COLO668 (cell line): ENCODE measurements at regions not wholly inside any gene's neighbourhood (a gene's known extent, or its start where the extent isn't known, plus 50 kb on each side); places are given as distances from the start of the nearest gene placed in this dataset.

ENCODE experiments used
- DNase-seq: peaks from one replicate; lab custom pipeline; 2025; ENCODE audit not compliant: unreplicated experiment; lab: John Stamatoyannopoulos, UW

DNA sequence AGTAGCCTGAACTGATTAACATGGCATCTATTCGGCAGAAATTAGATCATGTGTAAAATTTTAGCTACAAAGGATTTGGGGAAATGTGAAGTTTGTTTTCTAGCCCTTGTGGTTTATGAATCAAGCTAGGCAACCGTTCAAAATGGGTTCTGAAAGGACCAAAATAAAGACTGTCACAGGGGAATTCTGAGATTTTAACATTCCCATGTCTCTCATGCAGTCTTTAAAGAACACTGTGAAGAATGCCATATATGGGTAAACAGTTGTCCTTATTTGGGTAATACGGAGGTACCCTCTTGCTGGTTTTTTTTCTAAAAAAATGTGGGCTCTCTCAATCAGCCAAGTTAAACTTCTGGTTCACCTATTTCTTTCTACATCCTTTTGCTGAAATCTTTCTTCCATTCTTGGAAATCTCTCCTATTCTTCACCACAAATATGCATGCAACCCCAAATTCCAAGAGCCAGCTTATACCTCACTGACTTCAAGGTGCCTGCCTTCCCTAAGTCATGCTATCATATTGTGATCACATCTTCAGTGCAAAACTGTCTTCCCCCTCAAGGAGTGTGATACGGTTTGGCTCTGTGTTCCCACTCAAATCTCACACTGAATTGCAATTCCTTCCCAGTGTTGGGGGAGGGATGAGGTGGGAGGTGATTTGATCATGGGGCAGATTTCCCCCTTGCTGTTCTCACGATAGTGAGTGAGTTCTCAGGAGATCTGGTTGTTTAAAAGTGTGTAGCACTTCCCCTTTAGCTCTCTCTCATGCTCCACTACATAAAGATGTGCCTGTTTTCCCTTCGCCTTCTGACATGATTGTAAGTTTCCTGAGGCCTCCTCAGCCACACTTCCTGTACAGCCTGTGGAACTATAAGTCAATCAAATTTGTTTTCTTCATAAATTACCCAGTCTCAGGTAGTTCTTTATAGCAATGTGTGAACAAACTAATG is 308.7 kb downstream of the TTLL7 start:
- DNase-seq: no peak

GRCh38 chr1:83682132-83682531 is 316.8 kb downstream of the TTLL7 start:
- no peak for DNase-seq

- no peak for DNase-seq
Measured at GRCh38 chr1:83676106-83676505, 322.8 kb downstream of the TTLL7 start.

DNA sequence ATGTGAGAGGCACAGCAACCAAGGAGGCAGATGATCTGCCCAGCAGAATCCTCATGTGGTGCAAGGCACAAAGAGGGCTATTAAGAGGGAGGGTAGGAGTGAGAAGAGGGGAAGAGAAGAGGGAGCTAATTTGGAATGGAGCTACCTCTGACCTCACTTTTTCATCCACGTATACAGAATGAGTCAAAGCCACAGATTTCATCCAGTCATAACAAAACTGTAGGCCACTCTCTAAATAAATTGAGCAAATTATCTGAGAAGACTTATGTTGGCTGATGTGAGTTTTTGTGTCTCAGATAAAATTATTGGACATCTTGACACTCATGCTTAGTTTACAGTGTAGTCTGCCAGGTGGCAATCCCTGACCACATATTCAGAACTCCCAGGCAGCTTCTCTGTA is 325.6 kb downstream of the TTLL7 start:
- DNase-seq: no peak

- no peak for DNase-seq
Measured at GRCh38 chr1:83671586-83671985, 327.3 kb downstream of the TTLL7 start.

- no peak for DNase-seq
Measured at GRCh38 chr1:83670909-83671565, 327.9 kb downstream of the TTLL7 start.

- DNase-seq: no peak
Measured at GRCh38 chr1:83641796-83642443, 357.0 kb downstream of the TTLL7 start.

- no peak for DNase-seq
Measured at GRCh38 chr1:83641206-83641658, 357.7 kb downstream of the TTLL7 start.

DNA sequence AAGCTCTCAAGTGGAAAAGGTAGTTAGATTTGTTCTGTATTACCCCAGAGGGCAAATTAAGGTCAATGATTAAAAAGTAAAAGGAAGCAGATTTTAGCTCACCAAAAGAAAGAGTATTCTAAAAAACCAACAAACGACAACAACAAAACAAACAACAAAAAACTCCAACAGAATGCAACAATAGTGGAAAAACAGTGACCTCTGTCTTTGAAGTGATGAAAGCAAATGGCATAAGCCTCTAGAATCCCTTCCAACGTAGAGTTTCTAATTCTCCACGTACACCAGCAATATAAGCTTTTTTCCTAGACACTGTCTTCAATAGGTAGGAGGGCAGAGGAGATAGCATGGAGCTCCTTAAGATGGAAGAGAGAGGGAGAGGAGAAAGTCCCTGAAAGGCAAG is 359.1 kb downstream of the TTLL7 start:
- no peak for DNase-seq

DNA sequence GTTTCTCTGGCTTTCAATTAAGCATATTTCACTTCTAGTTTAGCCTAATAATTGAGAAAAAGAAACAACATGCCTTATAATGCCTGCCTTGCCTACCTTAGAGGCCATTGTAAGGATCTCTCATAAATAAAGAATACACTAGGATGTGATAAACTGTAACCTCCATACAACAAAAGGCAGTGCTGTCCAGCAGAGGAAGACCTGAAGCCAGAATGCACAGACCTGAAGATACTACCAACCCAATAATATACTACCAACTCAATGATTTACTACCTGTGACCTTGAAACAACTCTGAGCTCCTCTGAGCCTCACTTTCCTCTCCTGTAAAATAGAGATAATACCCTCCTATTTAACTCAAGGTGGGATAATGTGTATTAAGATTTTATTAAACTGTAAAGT is 361.3 kb downstream of the TTLL7 start:
- DNase-seq: no peak

DNA sequence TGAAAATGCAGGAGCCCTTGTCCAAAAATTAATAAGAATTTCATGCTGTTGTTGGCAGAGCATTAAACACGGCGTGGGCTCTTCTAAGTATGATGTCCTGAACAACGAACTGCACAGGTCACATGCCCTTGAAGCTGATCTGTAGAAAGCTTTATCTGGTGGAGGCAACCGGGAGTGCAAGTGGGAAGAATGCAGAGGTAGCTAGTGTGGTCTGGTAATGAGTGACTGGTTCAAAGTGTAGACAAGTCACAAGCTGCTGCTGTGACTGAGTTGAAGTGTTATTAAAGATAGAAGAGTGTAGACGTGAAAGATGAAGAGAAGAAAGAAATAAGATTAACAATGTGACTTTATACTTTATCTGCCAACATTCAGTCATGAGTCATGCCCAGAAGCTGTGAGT is 361.9 kb downstream of the TTLL7 start:
- DNase-seq: no peak

DNA sequence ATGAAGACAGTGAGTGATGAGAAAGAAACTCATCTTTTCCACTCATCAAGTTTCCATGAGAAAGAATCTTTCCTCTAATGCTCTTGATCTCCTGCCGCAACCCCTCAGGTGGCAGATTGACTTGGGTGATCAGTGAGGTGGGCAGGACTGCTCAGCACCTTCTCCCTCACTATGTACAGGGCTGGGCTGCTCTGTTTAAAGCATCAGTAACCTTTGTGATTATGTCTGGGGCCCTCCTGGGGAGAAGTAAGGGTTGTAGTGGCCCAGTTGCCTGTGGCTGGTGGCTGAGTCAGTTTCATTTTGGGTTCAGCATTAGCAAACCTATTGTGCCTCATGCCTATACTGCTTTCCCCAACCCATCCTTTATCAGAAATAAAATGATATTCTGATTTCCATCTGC is 366.0 kb downstream of the TTLL7 start:
- DNase-seq: no peak

DNA sequence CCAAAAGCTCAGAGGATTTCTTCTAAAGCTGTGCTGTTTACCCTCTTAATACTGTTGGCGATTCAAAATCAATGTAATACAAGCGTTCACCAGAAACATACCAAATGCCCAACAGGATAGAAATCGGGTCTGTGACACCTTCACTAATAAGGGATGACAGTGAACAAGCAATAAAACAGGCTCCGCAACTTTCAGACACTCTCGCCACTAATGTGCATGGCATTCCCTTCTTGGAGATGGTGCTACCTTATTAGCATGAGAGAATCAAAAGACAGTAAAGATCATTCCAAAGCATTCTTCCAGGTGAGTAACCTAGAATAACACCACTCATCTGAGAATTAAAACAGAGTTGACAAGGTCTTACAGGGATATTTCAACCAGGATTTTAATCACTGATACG is 367.1 kb downstream of the TTLL7 start:
- DNase-seq: no peak

DNA sequence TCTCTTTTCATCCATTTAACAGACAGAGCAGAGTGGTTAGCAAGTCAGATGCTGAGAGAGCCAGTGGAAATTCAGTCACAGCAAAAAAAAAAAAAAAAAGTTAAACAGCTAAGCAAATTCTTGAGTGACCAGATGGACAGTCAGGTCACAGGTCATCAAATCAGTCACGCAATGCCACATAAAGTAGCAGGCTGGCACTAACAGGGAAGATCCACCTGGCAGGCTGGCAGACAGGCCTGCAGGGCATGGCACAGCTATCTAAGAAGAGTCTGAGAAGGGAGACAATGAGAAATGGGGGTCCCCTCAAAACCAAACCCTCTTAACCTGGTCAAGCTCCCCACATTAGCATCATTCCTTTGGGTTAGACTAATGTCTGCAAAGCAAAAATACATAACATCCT is 371.9 kb downstream of the TTLL7 start:
- peak; percentile 39 for DNase-seq

GRCh38 chr1:83626603-83627002 is 372.3 kb downstream of the TTLL7 start:
- DNase-seq: peak; percentile 84

- no peak for DNase-seq
Measured at GRCh38 chr1:83625646-83626045, 373.3 kb downstream of the TTLL7 start.

- no peak for DNase-seq
Measured at GRCh38 chr1:83620016-83620415, 378.9 kb downstream of the TTLL7 start.

- DNase-seq: no peak
Measured at GRCh38 chr1:83619170-83619896, 379.6 kb downstream of the TTLL7 start.

GRCh38 chr1:83617883-83618282 is 381.0 kb downstream of the TTLL7 start:
- no peak for DNase-seq

- DNase-seq: no peak
Measured at GRCh38 chr1:83615370-83615769, 383.6 kb downstream of the TTLL7 start.

- no peak for DNase-seq
Measured at GRCh38 chr1:83606416-83606955, 392.4 kb downstream of the TTLL7 start.
